ENCODE measurements at regions not wholly inside any gene's neighbourhood (a gene's known extent, or its start where the extent isn't known, plus 50 kb on each side); places are given as distances from the start of the nearest gene placed in this dataset.

DNA sequence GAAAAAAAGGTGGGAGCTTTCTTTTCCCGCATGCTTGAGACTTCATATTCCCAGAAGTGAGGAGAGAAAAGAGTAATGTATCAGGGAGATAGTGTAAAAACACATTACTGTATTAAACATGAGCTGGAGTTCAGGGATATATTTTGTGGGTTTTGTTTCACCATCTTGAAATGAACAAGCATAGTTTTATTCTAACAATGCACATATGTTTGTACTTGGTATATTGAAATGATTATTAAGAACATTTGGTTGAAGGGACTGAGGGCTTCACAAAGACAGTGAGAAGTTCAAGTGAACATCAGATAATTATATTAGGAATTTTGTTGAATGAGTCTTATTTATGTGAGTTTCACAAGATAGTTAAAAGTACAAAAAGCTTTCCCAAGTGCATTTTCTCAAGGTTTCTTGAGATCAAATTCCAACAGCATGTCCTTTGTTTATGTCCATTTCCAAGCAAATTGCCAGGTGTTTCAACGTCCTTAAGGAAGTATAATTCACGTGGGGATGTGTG lies 368.8 kb downstream of the ANKRD50 start:
- no peaks in the 10 kb centered on the region for H3K4me1 ChIP-seq (ENCODE audit: control insufficient read depth in 1 of 2, insufficient read depth in 2 of 2, low read depth in 1 of 2, low read length in 1 of 2)
- ChIA-PET POLR2A (no interaction called here), CTCF (interaction anchor here (1.2 to 2.0 kb wide), 3 partner anchors 9 to 21 kb away, joined by 3 to 14 read pairs (median 3); no protein-coding TSS in a partner anchor)
- H3K9me2 ChIP-seq, result no peaks in the 10 kb centered on the region; the same call in 1 of the 2 replicates
- no peak for DNase-seq
- H4K20me1 ChIP-seq (ENCODE audit: insufficient read depth), result no peaks in the 10 kb centered on the region
- H3K9me3 ChIP-seq, result no peaks in the 10 kb centered on the region
- no peak overlapping the region for H2AFZ ChIP-seq (ENCODE audit: low read depth)
- no peaks in the 10 kb centered on the region for H3F3A ChIP-seq (replicated peaks; ENCODE audit: insufficient read depth)
- no peak overlapping the region for H3K4me3 ChIP-seq (ENCODE audit: low read depth in 2 of 2, low read length in 1 of 2)
- H3K9ac ChIP-seq, result no peak overlapping the region
- H3K79me2 ChIP-seq (ENCODE audit: insufficient read depth), result no peaks in the 10 kb centered on the region
- no peaks in the 10 kb centered on the region for H3K27me3 ChIP-seq (ENCODE audit: insufficient read depth)
- H3K27ac ChIP-seq (ENCODE audit: low read depth in 2 of 2, low read length in 1 of 2), result no peak overlapping the region
- TF ChIP-seq EP300 (IDR thresholded peaks at IDR 0.05; ENCODE audit: borderline replicate concordance in 1 of 2, low read depth in 1 of 2, low read length in 1 of 2), result no peak
- no peak for TF ChIP-seq MEF2A (IDR thresholded peaks at IDR 0.05; ENCODE audit: borderline replicate concordance, low read depth)
- TF ChIP-seq, protein P1, sequence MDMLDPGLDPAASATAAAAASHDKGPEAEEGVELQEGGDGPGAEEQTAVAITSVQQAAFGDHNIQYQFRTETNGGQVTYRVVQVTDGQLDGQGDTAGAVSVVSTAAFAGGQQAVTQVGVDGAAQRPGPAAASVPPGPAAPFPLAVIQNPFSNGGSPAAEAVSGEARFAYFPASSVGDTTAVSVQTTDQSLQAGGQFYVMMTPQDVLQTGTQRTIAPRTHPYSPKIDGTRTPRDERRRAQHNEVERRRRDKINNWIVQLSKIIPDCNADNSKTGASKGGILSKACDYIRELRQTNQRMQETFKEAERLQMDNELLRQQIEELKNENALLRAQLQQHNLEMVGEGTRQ (IDR thresholded peaks at IDR 0.05; ENCODE audit: borderline replicate concordance, low read depth, low read length), result no peak
- TF ChIP-seq ELF1 (IDR thresholded peaks at IDR 0.05), result no peak
- TF ChIP-seq SMC3 (IDR thresholded peaks at IDR 0.05; ENCODE audit: low read depth, low read length), result no peak
- no peak for TF ChIP-seq JUND (IDR thresholded peaks at IDR 0.05)
- TF ChIP-seq GABPA (IDR thresholded peaks at IDR 0.05; ENCODE audit: low read depth), result no peak
- TF ChIP-seq, protein P2, sequence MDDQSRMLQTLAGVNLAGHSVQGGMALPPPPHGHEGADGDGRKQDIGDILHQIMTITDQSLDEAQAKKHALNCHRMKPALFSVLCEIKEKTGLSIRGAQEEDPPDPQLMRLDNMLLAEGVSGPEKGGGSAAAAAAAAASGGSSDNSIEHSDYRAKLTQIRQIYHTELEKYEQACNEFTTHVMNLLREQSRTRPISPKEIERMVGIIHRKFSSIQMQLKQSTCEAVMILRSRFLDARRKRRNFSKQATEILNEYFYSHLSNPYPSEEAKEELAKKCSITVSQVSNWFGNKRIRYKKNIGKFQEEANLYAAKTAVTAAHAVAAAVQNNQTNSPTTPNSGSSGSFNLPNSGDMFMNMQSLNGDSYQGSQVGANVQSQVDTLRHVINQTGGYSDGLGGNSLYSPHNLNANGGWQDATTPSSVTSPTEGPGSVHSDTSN (IDR thresholded peaks at IDR 0.05), result no peak
- TF ChIP-seq CHD2 (IDR thresholded peaks at IDR 0.05; ENCODE audit: low read length, partially characterized antibody), result no peak
- TF ChIP-seq TEAD4 (IDR thresholded peaks at IDR 0.05; ENCODE audit: borderline replicate concordance, insufficient read depth), result no peak
- TF ChIP-seq, protein P3, sequence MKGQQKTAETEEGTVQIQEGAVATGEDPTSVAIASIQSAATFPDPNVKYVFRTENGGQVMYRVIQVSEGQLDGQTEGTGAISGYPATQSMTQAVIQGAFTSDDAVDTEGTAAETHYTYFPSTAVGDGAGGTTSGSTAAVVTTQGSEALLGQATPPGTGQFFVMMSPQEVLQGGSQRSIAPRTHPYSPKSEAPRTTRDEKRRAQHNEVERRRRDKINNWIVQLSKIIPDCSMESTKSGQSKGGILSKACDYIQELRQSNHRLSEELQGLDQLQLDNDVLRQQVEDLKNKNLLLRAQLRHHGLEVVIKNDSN (IDR thresholded peaks at IDR 0.05; ENCODE audit: borderline replicate concordance, low read depth), result no peak
- TF ChIP-seq, protein P4, sequence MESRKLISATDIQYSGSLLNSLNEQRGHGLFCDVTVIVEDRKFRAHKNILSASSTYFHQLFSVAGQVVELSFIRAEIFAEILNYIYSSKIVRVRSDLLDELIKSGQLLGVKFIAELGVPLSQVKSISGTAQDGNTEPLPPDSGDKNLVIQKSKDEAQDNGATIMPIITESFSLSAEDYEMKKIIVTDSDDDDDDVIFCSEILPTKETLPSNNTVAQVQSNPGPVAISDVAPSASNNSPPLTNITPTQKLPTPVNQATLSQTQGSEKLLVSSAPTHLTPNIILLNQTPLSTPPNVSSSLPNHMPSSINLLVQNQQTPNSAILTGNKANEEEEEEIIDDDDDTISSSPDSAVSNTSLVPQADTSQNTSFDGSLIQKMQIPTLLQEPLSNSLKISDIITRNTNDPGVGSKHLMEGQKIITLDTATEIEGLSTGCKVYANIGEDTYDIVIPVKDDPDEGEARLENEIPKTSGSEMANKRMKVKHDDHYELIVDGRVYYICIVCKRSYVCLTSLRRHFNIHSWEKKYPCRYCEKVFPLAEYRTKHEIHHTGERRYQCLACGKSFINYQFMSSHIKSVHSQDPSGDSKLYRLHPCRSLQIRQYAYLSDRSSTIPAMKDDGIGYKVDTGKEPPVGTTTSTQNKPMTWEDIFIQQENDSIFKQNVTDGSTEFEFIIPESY (IDR thresholded peaks at IDR 0.05; ENCODE audit: borderline replicate concordance, low read depth), result no peak
- TF ChIP-seq, protein P5, sequence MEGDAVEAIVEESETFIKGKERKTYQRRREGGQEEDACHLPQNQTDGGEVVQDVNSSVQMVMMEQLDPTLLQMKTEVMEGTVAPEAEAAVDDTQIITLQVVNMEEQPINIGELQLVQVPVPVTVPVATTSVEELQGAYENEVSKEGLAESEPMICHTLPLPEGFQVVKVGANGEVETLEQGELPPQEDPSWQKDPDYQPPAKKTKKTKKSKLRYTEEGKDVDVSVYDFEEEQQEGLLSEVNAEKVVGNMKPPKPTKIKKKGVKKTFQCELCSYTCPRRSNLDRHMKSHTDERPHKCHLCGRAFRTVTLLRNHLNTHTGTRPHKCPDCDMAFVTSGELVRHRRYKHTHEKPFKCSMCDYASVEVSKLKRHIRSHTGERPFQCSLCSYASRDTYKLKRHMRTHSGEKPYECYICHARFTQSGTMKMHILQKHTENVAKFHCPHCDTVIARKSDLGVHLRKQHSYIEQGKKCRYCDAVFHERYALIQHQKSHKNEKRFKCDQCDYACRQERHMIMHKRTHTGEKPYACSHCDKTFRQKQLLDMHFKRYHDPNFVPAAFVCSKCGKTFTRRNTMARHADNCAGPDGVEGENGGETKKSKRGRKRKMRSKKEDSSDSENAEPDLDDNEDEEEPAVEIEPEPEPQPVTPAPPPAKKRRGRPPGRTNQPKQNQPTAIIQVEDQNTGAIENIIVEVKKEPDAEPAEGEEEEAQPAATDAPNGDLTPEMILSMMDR (IDR thresholded peaks at IDR 0.05), result no peak
- no peak for TF ChIP-seq GATA2 (CRISPR knock-in tag; IDR thresholded peaks at IDR 0.05)
- no peak for TF ChIP-seq FOXJ3 (CRISPR knock-in tag; IDR thresholded peaks at IDR 0.05)
- WGBS (ENCODE audit: low lambda C conversion rate), result 83% methylated on average over 3 of the region's 3 CpGs
- H3K36me3 ChIP-seq (replicated peaks in 1 of 2; ENCODE audit: control insufficient read depth in 1 of 2, insufficient read depth in 2 of 2, low read length in 1 of 2), result no peaks in the 10 kb centered on the region
- no peak overlapping the region for H3K4me2 ChIP-seq

Data from SK-N-SH (cell line).